ENCODE measurements at regions not wholly inside any gene's neighbourhood (a gene's known extent, or its start where the extent isn't known, plus 50 kb on each side); places are given as distances from the start of the nearest gene placed in this dataset.
"Not testable (repeated sequence)": the region's sequence is repeated elsewhere in the genome, so short reads cannot be mapped to it uniquely, and the experiment has no call there.

DNA sequence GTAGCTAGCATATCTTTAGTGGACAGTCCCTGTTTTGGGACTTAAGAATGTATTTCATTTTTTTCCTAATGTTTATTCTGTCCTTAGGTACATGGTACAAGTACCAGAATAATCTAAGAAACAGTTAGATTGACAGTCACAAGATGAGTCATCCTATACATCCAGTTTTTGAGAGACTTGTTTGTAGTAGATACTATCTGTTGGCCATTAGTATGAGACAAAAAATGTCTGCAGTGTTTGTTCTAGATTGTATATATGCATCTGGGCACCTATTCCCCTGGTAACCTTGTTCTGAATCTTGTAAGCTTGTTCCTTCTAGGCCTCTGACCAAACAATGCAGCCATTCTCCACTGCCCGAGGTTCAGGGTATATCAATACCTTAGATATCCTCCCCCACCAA is 1343.5 kb downstream of the SUCLG1 start:
- no peak for DNase-seq (ENCODE audit: low spot score)

DNA sequence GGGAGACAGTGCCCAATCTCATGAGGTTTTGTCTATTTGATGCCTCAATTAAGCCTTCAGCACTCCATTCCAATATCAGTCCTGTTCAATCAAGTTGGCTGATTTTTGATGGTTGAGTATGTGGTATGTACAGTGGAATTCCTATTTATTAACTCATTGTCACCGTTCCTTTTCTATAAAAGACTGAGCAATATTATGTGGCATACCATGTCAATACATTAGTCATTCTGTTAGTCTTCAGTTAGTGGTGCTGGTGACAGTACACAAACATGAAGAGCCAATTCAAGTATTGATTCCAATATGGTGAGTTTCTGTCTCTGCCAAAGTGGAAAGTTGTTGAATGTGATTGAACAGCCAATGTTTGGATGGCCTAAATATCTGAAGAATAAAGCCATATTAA is 1343.9 kb downstream of the SUCLG1 start:
- no peak for DNase-seq (ENCODE audit: low spot score)

DNA sequence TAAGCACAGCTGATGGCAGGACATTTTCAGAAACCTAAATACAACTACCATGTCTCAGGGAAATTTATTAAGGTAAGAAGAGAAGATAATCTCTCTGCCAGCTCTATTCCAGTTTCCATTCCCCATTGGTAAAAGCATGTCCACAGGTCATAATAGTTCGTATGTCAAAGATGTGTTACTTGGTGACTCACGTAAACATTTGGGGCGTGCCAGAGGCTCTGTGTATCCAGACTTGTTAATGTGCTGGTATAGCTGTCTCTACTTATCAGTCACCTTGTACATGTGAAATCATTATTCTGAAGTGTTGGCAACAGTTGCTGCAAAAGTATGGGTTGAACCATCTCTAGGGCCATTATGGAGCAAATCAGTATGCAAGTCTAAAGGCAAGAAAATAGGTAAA is 1345.1 kb downstream of the SUCLG1 start:
- DNase-seq (ENCODE audit: low spot score) = no peak

DNA sequence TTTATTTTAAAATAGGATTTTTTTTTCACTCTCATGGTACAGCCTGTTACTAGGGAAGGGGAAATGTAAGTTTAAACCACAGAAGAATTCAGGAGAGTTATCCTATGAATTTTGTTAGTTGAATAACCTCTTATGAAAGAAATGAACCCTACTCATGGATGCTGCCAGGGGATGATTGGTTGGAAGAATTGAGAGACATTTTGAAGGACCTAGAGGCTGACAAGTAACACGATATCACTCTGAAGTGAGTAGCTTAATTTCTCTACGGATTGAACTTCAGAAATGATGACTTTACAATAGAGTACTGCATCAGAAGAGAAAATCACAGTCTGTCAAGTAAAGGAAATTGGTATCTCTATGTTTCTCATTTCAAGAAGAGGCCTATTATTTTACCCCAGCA is 1346.2 kb downstream of the SUCLG1 start:
- DNase-seq (ENCODE audit: low spot score) = no peak

DNA sequence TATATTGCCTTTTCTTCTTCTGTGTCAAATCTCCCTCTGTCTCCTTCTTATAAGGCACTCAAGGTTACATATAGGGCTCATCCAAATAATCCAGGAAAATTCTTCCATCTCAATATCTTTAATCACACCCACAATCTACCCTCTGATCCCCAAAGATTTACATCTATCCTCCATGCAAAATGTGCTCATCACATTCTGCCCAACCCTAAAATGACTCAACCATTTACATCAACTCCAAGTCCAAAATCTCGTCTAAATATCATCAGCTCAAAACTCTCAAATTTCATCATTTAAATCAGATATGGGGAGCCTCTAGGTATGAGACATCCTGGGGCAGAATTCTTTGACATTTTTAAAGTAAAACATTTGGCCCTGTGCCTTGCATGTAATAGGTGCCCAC is 1349.8 kb downstream of the SUCLG1 start:
- no peak for DNase-seq (ENCODE audit: low spot score)

DNA sequence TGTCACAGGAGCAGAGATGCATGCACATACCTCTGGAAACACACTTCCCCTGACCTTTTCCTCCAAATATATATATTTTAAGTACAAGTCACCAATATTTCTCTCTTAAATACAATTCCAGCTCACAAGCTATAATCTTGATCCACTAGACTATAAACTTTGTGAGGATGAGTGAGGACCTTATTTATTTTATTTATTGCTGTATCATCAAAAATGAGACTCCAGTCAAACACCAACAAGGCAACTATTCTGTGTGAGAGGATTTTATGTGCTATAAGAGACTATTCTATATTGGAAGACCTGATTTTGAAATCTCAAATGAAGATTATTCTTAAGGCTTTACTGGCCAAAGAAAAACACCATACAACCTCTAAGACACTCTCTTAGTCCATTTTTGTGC is 1352.2 kb downstream of the SUCLG1 start:
- no peak for DNase-seq (ENCODE audit: low spot score)

DNA sequence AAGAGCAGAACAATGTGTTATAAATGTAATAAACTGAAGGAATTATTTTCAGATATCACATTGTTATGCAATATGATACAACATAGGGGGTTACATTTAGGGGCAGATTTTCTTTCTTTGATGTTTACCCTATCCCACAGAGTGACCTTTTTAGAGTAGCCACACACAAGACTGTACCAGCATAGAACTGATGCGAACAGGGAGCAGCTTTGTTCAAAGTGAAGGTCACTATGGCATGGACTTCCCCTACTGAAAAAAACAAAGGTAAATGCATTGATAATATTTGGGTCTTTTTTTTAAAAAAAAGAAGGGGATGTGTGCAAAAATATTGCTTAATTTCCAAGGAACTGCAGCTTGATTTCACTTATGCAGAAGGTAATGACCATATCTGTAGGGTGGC is 1354.9 kb downstream of the SUCLG1 start:
- DNase-seq (ENCODE audit: low spot score) = no peak

DNA sequence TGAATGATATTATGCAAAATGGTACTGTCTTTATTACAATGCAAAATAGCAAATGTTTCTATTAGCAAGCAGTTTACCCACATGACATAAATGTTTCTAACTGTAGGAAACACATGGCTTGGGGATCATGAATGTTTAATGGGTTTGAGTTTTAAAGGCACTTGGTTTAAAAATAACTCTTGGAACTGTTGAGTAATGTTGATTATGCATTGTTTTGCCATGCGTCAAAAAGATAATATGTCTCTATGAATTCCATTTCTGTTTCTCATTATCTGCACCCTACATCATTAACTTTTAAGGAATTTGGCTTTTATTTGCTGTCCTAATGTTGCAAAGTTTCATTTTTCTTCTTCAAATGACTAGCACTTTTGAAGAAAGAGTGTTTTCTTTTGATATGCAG is 1355.5 kb downstream of the SUCLG1 start:
- no peak for DNase-seq (ENCODE audit: low spot score)

DNA sequence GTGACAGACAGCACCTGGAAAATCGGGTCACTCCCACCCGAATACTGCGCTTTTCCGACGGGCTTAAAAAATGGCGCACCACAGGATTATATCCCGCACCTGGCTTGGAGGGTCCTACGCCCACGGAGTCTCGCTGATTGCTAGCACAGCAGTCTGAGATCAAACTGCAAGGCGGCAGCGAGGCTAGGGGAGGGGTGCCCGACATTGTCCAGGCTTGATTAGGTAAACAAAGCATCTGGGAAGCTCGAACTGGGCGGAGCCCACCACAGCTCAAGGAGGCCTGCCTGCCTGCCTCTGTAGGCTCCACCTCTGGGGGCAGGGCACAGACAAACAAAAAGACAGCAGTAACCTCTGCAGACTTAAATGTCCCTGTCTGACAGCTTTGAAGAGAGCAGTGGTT is 1370.0 kb downstream of the SUCLG1 start:
- not testable (repeated sequence) for DNase-seq (ENCODE audit: low spot score)

DNA sequence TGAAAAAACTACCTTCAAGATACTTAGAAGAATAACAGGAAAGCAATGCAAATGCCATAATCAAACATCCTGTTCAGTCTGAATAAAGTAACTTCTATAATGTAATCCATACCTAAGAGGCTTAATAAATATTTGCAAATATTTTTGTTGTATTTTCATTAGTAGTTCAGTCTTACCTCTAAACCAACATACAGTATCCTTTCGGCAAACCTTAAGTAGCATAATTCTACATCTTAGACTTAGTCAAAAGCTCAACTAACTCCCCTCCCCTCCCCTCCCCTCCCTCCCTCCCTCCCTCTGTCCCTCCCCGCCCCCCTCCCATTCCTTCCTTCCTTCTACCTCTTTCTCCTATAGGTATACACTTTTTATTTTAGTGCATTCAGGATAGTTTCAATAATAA is 1373.2 kb downstream of the SUCLG1 start:
- no peak for DNase-seq (ENCODE audit: low spot score)

DNA sequence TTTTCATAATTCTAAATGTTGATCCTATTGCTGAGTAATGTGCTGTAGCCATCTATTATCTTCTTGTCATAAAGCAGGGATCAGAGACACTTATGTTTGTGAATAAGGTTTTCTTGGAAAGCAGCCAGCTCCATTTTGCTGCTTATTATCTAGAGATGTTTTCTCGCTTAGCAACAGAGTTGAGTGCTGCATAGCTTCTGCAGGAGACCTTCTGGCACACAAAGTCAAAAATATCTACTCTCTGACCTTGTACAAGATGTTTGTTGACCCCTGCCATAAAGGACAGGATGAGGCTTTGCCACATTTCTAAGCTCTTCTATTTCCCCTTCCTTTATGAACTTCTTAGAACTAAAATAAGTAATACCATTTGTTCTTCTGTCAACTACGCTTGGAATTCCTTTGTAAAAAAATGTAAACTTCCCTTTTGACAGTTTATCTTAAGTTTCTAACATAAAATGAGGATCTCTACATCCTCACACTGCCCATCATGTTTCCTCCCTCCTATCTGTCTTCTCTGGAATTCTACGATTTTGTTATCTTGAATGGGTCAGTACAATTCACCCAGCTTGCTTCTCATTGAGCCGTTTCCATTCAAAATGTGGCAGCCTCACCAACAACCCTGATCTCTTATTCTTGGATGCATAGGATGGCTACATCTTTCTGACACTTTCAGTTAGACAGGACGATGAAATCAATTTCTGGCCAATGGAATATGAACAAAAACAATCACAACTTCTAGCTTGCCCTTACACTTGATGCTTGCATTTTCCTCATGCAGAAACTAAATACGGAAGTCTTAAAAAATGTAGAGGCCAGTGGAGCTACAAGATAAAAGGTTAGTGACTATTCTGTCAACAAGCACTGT is 1377.0 kb downstream of the SUCLG1 start:
- DNase-seq (ENCODE audit: low spot score) = no peak

DNA sequence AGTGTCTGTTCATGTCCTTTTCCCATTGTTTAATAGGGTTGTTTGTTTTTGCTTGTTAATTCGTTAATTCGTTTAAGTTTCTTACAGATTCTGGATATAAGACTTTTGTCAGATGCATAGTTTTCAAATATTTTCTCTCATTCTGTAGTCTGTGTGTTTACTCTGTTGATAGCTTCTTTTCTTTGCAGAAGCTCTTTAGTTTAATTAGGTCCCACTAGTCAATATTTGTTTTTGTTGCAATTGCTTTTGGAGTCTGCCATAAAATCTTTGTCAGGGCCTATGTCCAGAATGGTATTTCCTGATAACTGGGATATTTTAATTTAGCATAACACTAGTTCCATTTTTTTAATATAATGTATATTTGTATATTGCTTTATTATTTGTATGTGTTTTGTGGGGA is 1380.1 kb downstream of the SUCLG1 start:
- DNase-seq (ENCODE audit: low spot score) = no peak

DNA sequence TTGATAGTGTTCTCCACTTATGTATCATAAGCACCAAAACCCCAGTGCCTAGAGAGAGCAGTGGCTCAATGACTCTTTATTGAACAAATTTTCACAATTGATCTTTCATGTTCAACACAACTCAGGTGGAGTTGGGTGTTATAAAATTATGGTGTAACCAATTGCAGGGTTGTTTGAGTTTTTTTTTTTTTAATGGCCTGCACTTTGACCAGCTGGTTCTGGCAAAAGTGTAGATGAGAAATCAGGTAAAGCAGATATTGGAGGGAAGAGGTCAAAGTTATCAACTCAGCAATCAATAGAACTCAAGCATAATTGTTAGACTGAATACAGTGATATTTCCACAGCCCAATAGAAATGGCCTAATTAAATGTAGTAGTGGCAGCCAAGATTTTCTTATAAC is 1386.3 kb downstream of the SUCLG1 start:
- no peak for DNase-seq (ENCODE audit: low spot score)

DNA sequence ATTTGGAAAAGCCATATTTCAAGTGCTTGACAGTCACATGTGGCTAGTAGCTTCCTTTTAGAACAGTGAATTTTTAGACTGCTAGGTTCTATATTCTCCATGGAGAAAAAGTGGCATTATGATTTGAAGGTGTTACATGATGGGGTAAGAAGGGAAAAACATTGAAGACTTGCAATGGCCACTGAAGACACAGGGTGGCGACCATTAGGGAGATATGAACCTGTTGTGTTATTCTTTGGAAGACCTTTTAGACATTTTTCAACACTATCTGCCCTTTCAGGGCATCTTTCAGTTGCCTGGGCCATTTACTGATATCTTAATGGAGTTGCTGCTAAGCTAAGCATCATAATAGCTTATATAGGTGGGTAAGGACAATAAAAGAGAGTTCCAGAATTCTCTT is 1387.2 kb downstream of the SUCLG1 start:
- DNase-seq (ENCODE audit: low spot score) = no peak

DNA sequence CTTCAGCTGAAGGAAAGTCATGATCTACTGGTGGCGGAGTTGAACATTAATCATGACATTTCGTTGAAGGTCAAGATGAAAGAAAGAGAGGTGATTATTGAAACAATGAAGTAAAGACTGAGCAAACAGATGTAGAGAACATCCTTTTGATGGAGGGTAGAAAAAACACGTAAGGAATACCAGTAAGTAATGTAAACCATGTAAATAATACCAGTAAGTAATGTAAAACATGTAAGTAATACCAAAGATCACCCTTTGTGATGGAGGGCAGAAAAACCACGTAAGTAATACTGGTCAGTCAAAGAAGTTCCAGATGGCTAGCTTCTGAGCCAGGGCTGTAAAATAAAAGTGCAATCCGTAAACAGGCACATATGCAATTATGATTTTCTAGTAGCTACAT is 1387.7 kb downstream of the SUCLG1 start:
- DNase-seq (ENCODE audit: low spot score) = no peak

DNA sequence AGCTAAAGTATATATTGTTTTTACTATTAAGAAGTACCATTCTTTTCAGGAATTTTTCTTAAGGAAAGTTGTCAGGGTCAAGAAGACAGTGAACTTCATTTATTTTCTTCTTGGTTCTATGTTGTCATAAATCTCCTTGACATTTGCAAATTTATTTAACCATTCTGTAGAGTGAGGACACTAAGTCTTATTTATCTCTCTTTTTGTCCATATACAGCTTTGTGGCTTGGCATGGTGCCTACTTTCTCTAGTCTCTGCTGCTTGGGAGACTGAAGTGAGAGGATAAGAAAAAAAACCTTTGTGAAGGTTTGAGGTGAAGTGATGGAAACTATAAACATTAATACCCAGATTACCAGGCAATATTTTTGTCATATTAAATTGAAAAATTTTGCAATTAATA is 1389.4 kb downstream of the SUCLG1 start:
- DNase-seq (ENCODE audit: low spot score) = no peak

DNA sequence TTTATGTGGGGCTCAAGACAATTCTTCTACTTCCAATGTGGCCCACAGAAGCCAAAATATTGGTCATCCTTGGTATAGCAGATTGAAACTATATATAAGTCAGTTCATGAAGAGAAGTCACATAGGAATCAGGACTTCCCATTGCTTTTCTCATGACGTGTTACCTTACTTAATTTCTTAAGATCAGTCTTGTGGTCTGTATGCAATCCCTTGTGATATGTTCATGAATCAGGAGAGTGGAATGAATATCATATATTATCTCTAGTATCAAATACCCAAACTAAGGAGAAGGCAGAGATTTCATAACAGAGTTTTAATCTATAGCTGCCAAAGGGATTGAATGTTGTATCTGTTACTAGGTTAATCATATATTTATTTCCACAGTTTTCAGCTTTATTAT is 1390.4 kb downstream of the SUCLG1 start:
- DNase-seq (ENCODE audit: low spot score) = no peak

DNA sequence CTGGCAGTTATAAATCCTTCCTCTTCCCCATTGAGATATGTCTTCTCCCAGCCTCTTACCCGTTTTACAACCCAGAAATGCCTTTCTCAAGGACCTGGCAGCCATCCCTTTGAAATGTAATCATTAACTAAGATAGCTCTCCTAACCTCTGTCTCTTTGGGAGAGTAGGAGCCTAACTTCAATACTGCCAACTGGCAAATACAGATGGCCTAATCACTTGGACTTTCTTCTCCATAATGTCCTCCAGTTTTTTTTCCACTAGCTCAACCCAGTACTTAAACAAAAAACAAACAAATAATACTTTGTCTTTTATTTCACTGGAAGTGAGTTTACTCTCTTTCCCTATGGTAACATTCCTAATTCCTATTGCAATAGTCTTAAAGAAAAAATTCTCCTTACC is 1391.1 kb downstream of the SUCLG1 start:
- no peak for DNase-seq (ENCODE audit: low spot score)

DNA sequence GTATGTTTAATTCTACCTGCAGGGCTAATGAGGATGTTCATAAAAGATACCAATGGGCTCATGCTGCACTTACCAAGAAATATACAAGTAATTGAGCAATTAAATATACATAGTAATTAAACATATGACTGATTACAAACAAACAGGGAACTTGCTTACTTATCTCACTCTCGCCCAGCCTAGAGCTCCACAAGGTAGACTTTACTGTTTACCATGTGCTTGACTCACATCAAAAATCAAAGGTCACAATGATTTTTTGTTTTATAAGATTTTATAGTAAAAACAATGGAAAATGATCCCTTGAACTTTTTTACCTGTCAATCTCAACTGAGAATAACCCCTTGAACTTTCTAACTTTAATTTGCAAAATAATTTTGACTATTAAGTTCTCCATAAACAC is 1395.1 kb downstream of the SUCLG1 start:
- DNase-seq (ENCODE audit: low spot score) = no peak

DNA sequence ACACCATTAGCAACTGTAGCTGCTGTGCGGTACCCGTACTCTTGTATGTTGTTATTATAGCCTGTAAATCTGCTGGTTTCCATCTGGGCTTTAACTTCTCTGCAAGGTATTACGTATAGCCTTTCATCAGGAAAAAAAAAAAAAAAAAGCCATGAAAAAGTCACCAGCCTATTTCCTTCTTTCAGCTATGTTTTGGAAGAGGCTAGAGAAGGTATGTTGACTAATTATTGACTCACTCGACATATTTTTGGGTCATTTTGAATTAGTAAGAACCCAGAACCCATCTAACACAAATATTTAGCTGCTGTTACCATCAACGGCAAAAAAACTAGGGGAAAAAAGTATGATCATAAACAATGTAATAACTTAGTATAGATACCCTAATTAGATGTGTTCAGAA is 1395.6 kb downstream of the SUCLG1 start:
- no peak for DNase-seq (ENCODE audit: low spot score)

DNA sequence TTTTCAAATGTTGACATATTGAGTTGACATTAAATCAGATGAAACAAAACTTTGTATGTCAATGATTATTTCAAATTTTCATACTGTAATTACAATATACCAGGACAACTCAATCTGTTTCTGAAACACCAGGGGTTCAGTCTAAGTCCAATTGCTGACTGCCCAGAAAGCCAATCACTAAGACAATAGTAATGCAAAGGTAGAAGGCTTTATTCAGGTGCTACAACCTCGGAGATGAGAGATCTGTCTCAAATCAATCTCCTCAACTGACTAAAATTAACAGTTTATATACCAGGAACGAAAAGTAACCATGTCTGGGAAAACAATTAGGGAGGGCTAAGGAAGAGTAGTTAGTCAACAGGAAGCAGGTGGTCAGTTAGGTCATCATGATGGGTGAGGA is 1400.4 kb downstream of the SUCLG1 start:
- no peak for DNase-seq (ENCODE audit: low spot score)

DNA sequence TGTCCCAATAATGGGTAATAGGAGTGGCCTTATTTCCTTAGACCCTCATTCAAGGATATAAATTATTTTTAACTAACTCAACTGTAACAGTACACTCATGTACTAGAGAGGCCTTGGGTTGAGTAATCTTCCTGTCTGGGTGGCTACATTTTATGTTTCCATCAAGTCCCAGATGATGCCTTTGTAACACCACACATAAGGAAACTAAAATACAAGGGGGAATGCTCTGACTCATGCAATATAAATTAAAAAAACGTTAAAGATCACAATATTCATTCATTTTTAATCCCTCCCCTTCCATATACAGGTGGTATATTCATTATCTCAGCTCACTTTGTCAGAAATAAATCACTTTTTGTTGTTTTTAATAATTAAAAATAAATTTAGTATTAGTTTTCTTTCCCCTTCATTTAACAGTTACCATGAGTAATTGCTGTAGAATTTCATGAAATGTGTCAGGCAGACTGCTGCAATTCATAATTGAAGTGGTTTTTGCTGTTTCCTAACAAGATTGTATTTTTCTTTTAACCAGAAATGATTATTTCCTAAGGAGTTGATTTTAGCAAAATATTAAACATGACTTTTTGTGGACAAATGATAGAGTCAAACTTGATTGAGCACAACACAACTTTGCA is 1403.6 kb downstream of the SUCLG1 start:
- DNase-seq (ENCODE audit: low spot score) = no peak

DNA sequence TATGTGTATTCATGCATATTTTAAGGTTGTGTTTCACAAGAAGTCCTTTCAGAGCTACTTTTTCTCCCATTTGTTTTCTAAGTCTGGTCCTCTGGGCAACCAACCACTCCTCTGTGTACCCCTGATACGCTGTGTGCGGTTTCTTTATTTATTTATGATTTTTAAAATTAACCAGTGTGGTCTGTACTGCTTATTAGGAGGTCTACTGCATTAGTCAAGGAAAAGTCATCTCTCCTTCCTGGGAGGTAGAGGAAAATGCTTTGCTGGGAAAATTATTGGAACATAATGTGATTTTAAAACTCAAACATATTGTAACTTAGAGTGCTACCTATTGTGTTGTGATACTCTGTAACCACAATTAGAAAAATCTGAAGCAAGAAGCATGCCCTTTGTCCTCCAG is 1404.3 kb downstream of the SUCLG1 start:
- no peak for DNase-seq (ENCODE audit: low spot score)

All from ecto neural progenitor cell (in vitro differentiated cells).